ENCODE measurements at regions not wholly inside any gene's neighbourhood (a gene's known extent, or its start where the extent isn't known, plus 50 kb on each side); places are given as distances from the start of the nearest gene placed in this dataset.

- no peak for DNase-seq (ENCODE audit: extremely low spot score in 2 of 2)
- no peaks in the 10 kb centered on the region for H3K27me3 ChIP-seq
- intact Hi-C loops (cut with DNase I), result no loop called here
- peaks cover 15% of the 10 kb centered on the region for H3K4me1 ChIP-seq
- H3K4me3 ChIP-seq, result no peak overlapping the region
- TF ChIP-seq CTCF (IDR thresholded peaks at IDR 0.05) (no peak), POLR2AphosphoS5 (IDR thresholded peaks at IDR 0.05; ENCODE audit: insufficient read depth in 1 of 2, low read depth in 1 of 2) (no peak)
- no peak overlapping the region for H3K27ac ChIP-seq
- no peaks in the 10 kb centered on the region for H3K36me3 ChIP-seq
- no peaks in the 10 kb centered on the region for H3K9me3 ChIP-seq
Observed at GRCh38 chr11:119863851-119864601, 135.0 kb upstream of the NECTIN1 start.

- Histone ChIP-seq H3K9me3 (no peaks in the 10 kb centered on the region), H3K27me3 (no peaks in the 10 kb centered on the region), H3K36me3 (no peaks in the 10 kb centered on the region), H3K4me1 (peaks cover 18% of the 10 kb centered on the region), H3K27ac (no peak overlapping the region), H3K4me3 (no peak overlapping the region)
- TF ChIP-seq POLR2AphosphoS5 (IDR thresholded peaks at IDR 0.05; ENCODE audit: insufficient read depth in 1 of 2, low read depth in 1 of 2) (no peak), CTCF (IDR thresholded peaks at IDR 0.05) (no peak), POLR2A (IDR thresholded peaks at IDR 0.05) (no peak)
- no peak for DNase-seq (ENCODE audit: extremely low spot score in 2 of 2)
- intact Hi-C loops (cut with DNase I), result no loop called here
Observed at GRCh38 chr11:119863236-119863635, 134.2 kb upstream of the NECTIN1 start.

- H3K4me1 ChIP-seq, result peaks cover 23% of the 10 kb centered on the region
- no peak overlapping the region for H3K4me3 ChIP-seq
- H3K9me3 ChIP-seq, result no peaks in the 10 kb centered on the region
- H3K27ac ChIP-seq, result no peak overlapping the region
- no peak for TF ChIP-seq CTCF (IDR thresholded peaks at IDR 0.05)
- TF ChIP-seq POLR2A (IDR thresholded peaks at IDR 0.05), result no peak
- no peak for TF ChIP-seq POLR2AphosphoS5 (IDR thresholded peaks at IDR 0.05; ENCODE audit: insufficient read depth in 1 of 2, low read depth in 1 of 2)
- no peaks in the 10 kb centered on the region for H3K36me3 ChIP-seq
- no peaks in the 10 kb centered on the region for H3K27me3 ChIP-seq
- DNase-seq (ENCODE audit: extremely low spot score in 2 of 2), result no peak
- intact Hi-C loops (cut with DNase I), result no loop called here
Observed at GRCh38 chr11:119861160-119861559, 132.2 kb upstream of the NECTIN1 start.

GRCh38 chr11:119860561-119861094 lies 131.6 kb upstream of the NECTIN1 start:
- no peaks in the 10 kb centered on the region for H3K36me3 ChIP-seq
- H3K4me1 ChIP-seq, result peaks cover 23% of the 10 kb centered on the region
- intact Hi-C loops (cut with DNase I), result no loop called here
- TF ChIP-seq POLR2A (IDR thresholded peaks at IDR 0.05), result no peak
- TF ChIP-seq CTCF (IDR thresholded peaks at IDR 0.05), result no peak
- TF ChIP-seq POLR2AphosphoS5 (IDR thresholded peaks at IDR 0.05; ENCODE audit: insufficient read depth in 1 of 2, low read depth in 1 of 2), result no peak
- no peaks in the 10 kb centered on the region for H3K27me3 ChIP-seq
- no peak overlapping the region for H3K4me3 ChIP-seq
- H3K27ac ChIP-seq, result no peak overlapping the region
- no peaks in the 10 kb centered on the region for H3K9me3 ChIP-seq
- no peak for DNase-seq (ENCODE audit: extremely low spot score in 2 of 2)

GRCh38 chr11:119859684-119860083 lies 130.7 kb upstream of the NECTIN1 start:
- TF ChIP-seq POLR2A (IDR thresholded peaks at IDR 0.05) (no peak), POLR2AphosphoS5 (IDR thresholded peaks at IDR 0.05; ENCODE audit: insufficient read depth in 1 of 2, low read depth in 1 of 2) (no peak), CTCF (IDR thresholded peaks at IDR 0.05) (no peak)
- H3K27me3 ChIP-seq, result no peaks in the 10 kb centered on the region
- peaks cover 19% of the 10 kb centered on the region for H3K4me1 ChIP-seq
- intact Hi-C loops (cut with DNase I), result no loop called here
- DNase-seq (ENCODE audit: extremely low spot score in 2 of 2), result no peak
- no peak overlapping the region for H3K4me3 ChIP-seq
- H3K9me3 ChIP-seq, result no peaks in the 10 kb centered on the region
- H3K27ac ChIP-seq, result no peak overlapping the region
- H3K36me3 ChIP-seq, result no peaks in the 10 kb centered on the region
